Activated CD4-positive, CD25-positive, alpha-beta regulatory T cell treated with anti-CD3 and anti-CD28 coated beads, Interleukin-2, amount 50 U/mL, for 24 hours (primary cell): ENCODE measurements at regions not wholly inside any gene's neighbourhood (a gene's known extent, or its start where the extent isn't known, plus 50 kb on each side); places are given as distances from the start of the nearest gene placed in this dataset.

Source experiments
- ATAC-seq, 2 donors: fragments of 150-1000 bp; cut with Tn5 transposase; one replicate each; pipeline ENCODE4 v1.10.0; 2021; ENCODE audit warnings: mild to moderate bottlenecking in 1 of 2, moderate library complexity in 1 of 2

DNA sequence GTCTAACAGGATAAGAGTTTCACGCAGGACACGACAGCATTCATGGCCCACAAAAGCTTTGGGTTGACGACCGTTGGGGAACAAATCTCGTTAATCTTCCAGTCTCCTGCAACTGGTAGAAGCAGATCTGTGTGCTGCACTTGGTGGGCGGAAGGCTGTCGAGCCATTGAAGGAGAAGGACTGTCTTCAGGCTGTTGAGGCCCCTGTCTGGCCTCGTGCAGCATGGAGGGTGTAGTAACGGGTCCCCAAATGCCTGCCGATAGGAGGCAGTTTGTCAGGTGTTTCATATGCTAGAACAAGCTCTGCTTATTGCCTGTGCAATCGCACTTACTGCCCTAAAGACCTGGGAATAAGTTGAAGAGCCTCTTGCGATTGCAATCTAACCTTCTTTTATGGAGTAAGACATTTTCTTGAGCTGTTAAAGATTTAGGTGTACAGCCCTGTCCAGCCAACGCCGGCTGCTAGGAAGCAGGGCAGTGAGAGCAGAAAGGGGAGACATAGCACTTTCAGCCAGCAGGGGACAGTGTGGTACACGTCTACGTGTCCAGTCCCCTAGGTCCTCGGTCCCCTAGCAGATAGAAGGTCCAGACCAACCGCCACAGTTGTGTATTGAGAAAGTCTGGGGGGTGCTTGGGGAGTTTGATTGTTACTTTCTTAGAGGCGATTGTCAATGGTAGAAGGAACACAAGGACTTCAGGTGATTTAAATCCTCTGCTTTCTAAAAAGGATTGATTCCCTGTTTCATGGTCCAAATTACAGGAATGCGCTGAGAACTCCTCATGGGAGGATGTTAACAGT, 102.3 kb upstream of the TMPRSS2 start:
- no peak for ATAC-seq

DNA sequence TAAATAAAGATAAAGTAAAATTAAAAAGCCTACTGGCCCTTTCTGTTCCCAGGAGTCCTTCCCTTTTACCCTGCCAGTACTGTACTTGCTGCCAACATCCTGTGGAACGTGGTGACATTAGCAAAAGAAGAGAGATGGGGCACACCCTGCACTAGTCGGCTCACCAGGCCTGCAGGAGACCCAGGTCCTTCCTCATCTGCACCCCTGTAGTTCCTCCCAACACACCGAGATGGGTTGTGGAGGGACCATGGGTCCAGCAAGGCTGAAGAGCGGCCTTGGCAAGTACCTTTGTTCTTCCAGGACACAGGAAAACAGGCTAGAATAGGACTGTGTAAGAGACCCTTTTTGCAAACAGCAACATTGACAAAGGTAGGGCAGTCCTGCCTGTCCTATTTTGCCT, 98.7 kb upstream of the TMPRSS2 start:
- ATAC-seq, result no peak

DNA sequence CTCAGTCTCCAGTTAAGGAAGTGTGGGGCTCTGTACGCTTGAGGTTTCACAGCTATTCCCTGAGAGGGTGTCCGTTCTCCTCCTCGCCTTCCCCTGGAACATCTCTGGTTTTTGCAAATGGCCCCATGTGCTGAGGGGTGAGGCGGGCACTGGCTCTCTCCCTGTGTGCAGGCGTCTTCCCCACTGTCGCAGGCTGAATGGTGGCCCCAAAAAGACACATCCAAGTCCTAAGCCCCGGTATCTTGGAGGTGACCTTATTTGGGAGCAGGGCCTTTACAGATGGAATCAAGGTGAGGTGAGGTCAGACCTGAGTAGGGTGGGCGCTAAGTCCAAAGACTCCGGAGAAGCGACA, 98.0 kb upstream of the TMPRSS2 start:
- no peak for ATAC-seq

DNA sequence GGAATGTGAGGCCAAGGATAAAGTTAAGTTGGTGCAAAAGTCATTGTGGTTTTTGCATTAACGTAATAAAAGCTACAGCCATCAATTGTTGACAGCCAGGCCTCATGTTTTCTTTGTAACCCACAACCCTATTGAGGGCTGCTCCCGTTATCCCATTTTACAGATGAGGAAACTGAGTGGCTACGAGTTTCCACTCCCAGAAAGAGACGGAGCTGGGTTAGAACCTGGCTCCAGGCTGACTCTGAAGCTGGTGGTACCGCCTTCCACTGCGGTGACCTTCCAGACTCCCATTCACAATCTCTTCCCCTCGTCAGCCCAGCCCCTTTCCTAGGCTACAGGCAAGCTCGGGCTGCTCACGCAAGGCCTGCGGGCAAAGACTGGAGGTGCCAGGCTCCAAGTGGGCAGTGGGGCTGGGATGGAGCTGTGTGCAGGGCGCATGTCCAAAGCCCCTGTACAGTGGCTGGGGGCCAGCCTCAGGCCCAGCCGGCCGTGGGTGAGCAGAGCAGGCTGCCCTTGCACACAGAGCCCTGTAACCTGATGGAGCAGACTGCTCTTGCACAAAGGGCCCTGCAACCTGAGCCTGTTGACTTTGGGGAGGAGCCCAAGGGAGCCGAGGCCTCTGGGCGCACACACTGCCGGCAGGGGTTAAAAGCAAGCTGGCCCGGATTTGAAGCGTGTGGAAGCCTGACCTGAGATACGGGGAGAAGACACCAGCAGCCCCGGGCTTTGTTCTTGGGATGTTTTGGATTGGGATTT, 97.4 kb upstream of the TMPRSS2 start:
- ATAC-seq, result no peak

DNA sequence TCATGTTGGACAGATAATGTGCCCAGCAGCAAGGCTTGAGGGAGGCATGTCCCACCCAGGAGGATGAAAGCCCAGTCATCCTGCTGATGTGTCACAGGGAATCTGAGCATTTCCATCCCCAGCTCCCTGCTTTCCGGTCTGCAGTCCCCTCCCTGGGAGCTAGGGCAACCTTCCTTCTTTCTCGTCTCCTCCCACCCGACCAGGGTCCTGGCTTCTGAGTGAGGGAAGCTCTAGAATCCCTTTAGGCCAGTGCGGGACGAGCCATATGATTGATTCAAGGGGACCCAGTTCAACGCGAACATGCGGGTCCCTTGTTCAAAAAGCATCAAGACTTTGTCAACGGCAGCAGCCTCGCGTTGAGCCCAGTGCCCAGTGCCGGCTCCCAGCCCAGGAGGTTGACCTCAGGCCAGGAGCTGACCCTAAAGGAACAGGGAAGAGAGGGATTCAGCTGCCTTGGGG, 96.7 kb upstream of the TMPRSS2 start:
- ATAC-seq, result no peak

DNA sequence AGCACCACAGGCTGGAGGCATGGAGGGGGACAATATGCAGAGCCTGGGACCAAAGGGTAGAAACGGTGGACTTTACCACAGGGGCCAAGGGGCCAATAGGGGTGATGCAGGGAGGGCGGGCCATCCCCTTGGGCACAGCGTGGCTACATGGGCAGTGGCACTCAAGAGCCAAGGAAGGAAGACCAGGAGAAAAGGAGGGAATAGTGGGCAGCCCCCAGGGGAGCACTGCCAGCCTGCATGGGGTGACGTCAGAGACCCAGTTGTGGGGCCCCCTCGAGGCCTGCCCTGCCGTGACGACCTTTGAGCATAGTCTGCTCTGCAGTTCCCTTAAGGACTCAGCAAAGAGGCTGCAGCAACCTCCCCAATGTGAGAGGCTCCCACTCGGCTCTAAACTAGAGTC, 95.5 kb upstream of the TMPRSS2 start:
- no peak for ATAC-seq

DNA sequence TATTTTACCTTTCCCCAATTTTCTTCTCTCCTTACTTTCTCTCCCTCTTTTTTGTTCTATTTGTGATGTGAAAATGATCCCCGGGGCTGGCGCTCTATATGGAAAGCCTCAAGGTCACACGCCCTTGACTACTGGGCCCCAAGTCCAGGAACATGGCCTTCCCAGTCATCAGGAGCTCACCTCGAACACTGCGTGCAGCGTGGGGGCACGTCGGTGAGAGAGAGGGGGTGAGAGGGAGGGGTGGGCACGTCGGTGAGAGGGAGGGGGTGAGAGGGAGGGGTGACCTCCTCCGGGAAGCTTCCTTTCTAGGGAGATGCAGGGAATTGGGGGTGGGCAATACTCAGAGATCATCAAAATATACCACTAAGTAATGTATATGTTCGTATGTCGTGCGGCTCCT, 94.6 kb upstream of the TMPRSS2 start:
- ATAC-seq, result no peak

DNA sequence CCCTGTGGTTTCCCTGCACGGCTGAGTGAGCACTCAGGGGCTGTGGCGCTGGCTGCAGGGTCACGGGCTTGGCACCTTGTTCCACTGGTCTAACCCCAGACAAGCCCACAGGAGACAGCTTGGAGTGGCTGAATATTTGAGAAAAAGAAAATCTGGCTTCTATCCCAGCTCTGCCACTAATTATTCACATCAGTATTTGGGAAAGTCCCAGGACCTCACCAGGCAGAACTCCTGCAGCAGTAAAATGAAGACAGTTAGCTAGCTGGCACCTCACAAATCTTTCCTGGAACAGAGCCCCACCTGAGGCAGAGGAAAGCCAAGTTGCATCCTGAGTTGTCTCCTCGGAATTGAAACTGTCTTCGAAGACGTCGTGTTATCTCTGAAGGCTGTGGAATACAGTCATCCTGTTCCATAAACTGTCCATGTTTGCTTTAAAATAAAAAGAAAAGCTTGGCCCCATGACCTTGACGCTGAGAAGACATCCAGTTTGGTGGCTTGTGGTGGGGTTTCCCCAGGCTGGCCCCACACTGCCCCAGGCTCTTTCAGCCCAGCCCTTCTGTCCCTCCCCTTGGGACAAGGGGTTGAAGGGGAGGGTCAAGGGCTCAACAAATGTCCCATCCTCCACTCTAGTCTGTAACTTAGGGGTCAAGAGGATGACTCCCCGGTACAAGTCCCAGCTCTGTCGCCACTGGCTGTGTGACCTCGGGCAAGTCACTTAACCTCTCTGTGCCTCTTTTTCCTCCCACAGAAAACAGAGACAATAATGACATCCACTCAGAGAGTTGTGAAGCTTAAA, 93.8 kb upstream of the TMPRSS2 start:
- ATAC-seq, result no peak

DNA sequence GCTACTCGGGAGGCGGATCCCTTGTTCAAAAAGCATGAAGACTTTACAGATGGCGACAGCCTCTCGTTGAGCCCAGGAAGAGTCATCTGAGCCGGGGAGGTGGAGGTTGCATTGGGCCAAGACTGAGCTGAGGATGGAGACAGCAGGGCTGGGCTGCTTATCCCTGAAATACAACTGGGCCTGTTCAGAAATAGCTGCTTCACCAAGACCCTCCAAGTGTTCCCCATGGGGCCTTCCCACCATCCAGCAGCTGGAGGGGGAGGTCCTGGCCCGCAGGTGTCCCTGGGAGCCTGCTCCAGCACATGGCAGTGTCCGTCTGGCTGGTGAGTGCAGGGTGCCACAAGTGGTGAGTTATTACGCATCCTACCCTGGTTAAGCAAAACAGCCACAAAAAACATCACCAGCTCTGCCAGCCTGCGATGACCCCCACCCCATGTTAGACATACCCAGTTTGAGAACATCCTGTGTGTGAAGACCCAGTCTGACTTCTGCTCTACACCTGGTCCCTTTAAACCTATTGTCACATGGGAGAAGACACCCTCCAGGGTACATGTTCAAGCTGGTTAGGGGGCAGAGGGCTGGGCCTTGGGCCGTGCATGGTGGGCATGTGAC, 93.1 kb upstream of the TMPRSS2 start:
- ATAC-seq, result no peak

DNA sequence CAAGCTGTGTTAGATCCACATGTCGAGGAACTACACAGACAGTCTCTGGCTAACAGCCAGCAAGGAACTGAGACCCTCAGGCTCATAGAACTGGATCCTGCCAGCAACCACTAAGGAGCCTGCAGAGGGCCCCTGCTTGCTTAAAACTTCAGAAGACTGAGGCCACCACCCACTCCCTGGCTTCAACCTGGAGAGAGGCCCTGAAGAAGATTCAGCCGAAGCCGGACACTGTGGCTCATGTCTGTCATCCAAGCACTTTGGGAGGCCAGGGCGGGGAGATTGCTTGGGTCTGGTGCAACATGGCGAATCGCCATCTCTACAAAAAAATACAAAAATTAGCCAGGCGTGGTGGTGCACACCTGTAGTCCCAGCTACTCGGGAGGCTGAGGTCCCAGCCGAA, 92.6 kb upstream of the TMPRSS2 start:
- no peak for ATAC-seq

DNA sequence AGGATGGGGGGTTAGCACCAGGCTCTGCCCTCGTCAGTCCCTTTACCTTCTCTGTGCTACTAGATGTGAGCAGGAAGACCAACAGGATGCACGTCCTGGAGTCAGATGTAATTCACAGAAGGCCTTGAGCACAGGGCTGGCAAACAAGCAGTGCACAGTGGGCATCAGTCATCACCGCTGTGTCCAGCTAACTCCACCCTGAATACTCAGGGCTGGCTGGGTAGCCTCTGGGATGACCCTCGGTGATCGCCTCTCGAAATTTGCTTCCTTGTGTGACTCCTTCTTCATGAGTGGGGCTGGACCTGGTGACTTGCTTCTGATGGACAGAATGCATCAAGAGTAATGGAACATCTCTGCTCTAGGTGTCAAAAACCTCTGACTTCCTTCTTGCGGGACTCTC, 92.2 kb upstream of the TMPRSS2 start:
- no peak for ATAC-seq

DNA sequence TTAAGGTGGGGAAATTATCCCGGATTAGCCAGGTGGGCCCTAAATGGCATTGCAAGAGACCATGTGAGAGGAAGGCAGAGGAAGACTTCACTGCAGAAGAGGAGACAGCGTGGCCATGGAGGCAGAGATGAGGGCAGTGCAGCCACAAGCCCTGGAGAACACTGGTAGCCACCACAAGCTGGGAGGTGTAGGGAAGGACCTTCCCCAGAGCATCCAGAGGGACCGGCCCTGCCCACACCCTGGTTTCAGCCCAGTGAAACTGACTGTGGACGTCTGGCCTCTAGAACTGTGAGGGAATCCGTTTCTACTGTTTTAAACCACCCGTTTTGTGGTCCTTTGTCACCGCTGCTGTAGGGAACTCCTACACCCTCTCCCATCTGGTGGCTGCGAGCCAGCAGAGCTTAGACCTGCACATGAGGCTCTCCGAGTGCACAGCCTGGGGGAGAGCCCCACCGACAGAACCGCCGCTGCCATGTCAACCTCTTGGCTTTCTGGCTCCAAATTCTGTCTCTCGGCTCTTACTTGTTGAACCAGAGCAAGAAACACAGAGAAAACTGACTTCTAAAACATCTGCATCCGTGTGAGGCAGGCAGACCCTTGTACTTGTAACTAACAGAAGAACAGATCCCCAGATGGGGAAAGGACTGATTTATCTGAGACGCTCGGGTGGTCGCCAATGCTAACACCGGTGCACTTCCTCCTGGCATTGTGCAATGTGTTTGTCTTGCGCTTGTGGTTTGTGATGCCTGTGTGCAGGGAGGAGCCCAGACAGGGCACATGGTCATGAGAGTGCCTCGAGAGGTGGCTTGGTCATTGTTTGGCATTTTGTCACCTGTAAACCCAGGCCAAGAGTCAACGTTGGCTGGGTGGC, 90.8 kb upstream of the TMPRSS2 start:
- no peak for ATAC-seq

DNA sequence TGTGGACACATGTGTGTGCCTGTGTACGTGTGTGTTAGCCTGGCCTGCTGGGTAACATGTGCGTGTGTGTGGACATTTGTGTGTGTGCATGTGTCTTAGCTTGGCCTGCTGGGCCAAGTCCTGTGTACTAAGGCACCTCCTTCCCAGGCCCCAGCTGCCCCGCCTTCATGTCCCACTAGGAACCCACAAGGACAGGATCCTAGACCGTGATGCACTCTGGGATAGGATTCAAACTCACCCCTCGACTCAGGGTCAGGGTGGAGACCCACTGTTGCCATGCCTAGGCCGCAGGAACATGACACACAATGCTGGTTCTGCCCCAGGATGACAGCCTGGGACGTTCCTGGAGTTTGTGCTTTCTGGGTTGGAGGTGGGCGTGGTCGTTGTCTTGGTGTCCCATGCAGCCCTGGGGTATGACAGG, 89.9 kb upstream of the TMPRSS2 start:
- no peak for ATAC-seq

DNA sequence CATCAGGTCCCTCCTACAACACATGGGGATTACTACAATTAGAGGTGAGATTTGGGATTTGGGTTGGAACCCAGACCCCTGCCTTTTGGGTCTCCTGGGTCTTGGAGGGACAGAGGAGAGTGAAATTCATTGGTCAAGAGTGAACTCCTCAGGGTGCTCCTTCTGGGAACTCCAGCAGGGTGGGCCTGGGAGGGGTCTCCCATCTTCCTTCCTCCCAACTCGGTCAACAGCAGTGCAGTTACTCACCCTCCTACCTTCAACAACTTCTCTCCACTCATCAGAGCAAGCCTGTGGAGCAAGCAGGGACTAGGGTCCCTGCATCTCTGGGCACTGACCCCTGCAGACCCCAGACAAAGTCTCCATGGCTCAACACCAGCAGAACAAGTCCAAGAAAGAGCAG, 89.3 kb upstream of the TMPRSS2 start:
- no peak for ATAC-seq

DNA sequence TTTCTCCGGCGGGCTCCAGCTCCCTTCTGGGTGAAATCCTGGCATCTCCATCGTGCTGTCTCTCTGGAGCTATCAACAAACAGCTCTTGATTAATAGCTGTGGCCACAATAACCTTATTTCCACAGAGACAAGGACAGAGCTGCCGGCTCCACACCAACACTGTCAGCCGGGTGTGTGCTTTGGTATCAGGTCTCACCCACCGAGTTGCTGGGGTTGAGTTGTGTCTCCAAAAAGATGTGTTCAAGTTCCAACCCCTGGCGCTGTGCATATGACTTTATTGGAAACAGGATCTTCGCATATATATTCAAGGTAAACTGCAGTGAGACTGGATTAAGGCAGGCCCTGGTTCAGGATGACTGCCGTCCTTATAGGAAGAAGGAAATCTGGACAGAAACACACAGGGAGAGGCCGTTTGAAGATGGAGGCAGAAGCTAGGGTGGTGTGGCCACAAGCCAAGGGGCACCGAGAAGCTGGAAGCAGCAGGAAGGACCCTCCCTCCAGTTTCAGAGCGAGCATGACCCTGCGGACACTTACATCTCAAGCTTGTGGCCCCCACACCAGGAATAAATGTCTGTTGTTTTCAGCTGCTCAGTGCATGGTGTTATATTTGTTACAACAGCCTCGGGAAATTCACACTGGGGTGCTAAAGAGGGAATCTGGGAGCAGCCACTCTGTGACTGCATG, 88.4 kb upstream of the TMPRSS2 start:
- ATAC-seq, result no peak

DNA sequence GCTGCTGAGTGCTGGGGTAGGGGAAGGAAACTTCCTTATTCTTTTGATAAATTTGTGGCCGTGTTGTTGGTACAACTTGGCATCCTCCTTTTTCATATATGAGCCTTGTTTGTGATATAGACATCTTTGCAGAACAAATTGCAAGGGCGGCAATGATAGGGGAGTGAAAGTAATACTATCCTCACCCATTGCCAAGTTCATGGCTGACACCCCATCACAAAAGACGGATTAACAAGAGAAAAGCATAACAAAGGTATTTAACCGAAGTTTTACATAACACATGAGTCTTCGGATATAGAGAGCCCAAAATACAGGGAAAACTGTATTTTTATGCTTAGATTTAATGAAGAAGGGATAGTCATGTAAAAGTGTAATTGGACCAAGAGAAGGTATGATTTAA, 86.3 kb upstream of the TMPRSS2 start:
- ATAC-seq, result no peak

DNA sequence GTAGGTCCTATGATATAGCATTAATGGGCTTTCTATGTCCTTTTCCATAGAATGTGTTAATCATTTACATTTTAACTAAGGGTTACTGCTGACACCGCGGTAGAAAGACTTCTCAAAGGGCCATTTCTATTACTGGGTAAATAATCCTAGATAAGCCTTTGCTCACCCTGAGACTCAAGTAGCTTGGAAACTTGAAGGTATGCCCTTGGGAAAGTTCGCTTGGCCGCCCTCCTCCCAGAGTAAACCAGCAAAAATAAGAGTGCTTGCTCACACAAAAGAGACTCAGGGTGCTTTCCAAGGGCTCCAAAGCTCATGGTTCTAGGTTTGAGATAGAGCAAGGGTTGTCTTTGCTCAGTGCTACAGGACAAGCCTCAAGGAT, 85.8 kb upstream of the TMPRSS2 start:
- ATAC-seq, result no peak

DNA sequence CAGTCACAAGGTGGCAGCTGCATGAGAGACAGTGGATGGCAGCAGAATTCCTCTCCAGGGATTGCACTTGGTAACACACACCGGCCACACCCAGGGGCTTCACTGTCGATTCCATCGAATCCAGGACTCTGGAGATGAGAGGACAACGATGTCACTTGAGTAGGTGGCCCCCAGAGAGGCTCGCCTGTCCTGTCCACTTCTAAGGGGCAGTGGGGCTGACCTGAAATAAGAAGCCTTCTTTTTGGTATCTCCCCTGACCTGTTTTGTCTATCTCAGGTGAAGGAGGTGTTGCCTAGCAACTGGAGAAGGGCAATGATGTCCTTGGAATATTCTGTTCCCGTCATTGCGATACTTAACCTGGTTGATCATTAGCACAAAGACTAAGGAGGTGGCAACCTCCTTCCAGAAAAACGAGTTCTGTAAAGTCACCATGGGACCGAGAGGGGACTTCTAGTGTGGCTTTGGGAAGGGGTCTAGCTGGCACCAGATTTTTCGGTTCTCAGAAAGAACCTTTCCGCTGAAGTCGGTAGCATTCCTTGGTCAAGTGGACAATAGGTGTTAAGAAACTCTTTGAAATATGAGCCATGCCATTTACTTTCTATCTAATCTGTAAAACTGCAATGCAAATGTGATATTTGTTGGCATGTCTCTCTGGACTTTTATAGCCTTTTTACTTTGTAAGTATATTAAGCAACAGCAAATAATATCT, 85.2 kb upstream of the TMPRSS2 start:
- no peak for ATAC-seq

DNA sequence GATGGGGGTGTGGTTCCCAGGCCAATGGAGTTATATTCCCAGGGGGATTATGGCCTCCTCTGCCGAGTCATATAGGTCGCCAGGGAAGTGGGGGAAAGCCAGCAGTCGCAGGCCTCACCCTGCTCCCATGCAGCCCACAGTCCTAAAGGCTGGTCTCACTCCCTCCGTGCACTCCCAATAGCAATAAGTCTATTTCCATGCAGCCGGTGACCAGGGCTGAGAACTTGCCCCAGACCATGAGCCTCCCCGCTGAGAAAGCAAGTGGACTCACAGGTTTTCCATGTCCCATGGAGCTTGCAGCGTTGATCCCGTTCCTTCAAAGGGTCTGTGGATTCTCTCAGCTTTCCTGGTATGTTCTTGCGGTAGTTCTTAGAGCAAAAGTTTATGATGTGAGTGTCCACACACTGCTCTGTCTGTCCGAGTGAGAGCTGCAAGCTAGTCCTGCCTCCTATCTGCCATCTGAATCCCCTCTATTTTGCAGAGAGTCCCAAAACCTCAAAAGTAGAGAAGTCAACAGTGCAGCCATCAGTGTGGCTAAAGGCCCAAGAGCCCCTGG, 81.7 kb upstream of the TMPRSS2 start:
- no peak for ATAC-seq

DNA sequence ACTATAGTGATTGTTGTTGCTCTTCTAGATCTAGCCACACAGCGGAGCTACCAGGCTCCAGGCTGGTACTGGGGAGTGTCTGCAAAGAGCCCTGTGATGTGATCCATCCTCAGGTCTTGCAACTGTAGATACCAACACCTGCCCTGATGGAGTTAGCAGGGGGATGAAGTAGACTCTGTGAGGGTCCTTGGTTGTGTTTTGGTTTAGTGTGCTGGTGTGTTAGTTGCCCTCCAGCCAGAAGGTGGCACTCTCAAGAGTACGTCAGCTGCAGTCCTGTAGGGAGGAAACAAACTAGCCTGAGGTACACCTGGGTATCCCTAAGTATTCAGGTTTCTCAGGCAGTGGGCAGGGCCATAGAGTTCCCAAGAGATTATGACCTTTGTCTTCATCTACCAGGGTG, 81.2 kb upstream of the TMPRSS2 start:
- no peak for ATAC-seq
